GM19239 (cell line): ENCODE measurements at regions not wholly inside any gene's neighbourhood (a gene's known extent, or its start where the extent isn't known, plus 50 kb on each side); places are given as distances from the start of the nearest gene placed in this dataset.

ENCODE experiments used
- DNase-seq: peaks from one replicate; pipeline ENCODE4 v3.0.0; 2011; ENCODE audit warnings: low spot score; ENCODE audit not compliant: insufficient read length
- FAIRE-seq: peaks from 2 replicates; lab custom pipeline; 2011; peaks lifted over from hg19 to GRCh38; lab: Jason Lieb, UNC

GRCh38 chr5:103464835-103465484 lies 97.6 kb downstream of the NUDT12 start:
- no peak for DNase-seq
- no peak for FAIRE-seq

- FAIRE-seq (no peak), DNase-seq (no peak)
Measured at GRCh38 chr5:103463261-103463660, 99.3 kb downstream of the NUDT12 start.

GRCh38 chr5:103461243-103461642 lies 101.3 kb downstream of the NUDT12 start:
- FAIRE-seq (no peak), DNase-seq (no peak)

GRCh38 chr5:103458497-103459040 lies 104.0 kb downstream of the NUDT12 start:
- DNase-seq (no peak), FAIRE-seq (no peak)

- FAIRE-seq (no peak), DNase-seq (no peak)
Measured at GRCh38 chr5:103456476-103456875, 106.1 kb downstream of the NUDT12 start.

- FAIRE-seq (no peak), DNase-seq (no peak)
Measured at GRCh38 chr5:103455796-103456195, 106.8 kb downstream of the NUDT12 start.

GRCh38 chr5:103454770-103455169 lies 107.8 kb downstream of the NUDT12 start:
- FAIRE-seq, result no peak
- no peak for DNase-seq

GRCh38 chr5:103452666-103453065 lies 109.9 kb downstream of the NUDT12 start:
- FAIRE-seq, result no peak
- DNase-seq, result no peak

- DNase-seq (no peak), FAIRE-seq (no peak)
Measured at GRCh38 chr5:103452089-103452488, 110.5 kb downstream of the NUDT12 start.

GRCh38 chr5:103451261-103451660 lies 111.3 kb downstream of the NUDT12 start:
- FAIRE-seq, result no peak
- DNase-seq, result no peak

GRCh38 chr5:103450333-103451061 lies 112.1 kb downstream of the NUDT12 start:
- FAIRE-seq, result no peak

GRCh38 chr5:103446813-103447212 lies 115.8 kb downstream of the NUDT12 start:
- DNase-seq, result no peak
- FAIRE-seq, result no peak

More at GRCh38 chr5:103450333-103451061, 112.1 kb downstream of the NUDT12 start:
- no peak for DNase-seq

GRCh38 chr5:103445426-103446035 lies 117.1 kb downstream of the NUDT12 start:
- FAIRE-seq, result no peak
- DNase-seq, result no peak

GRCh38 chr5:103444333-103445038 lies 118.1 kb downstream of the NUDT12 start:
- FAIRE-seq (no peak), DNase-seq (no peak)

- FAIRE-seq (no peak), DNase-seq (no peak)
Measured at GRCh38 chr5:103442750-103443149, 119.8 kb downstream of the NUDT12 start.

GRCh38 chr5:103441523-103441922 lies 121.1 kb downstream of the NUDT12 start:
- FAIRE-seq (no peak), DNase-seq (no peak)

- no peak for FAIRE-seq
- no peak for DNase-seq
Measured at GRCh38 chr5:103439007-103439406, 123.6 kb downstream of the NUDT12 start.

- DNase-seq (no peak), FAIRE-seq (no peak)
Measured at GRCh38 chr5:103436656-103437055, 125.9 kb downstream of the NUDT12 start.

- DNase-seq (no peak), FAIRE-seq (no peak)
Measured at GRCh38 chr5:103436112-103436511, 126.5 kb downstream of the NUDT12 start.

- FAIRE-seq (no peak), DNase-seq (no peak)
Measured at GRCh38 chr5:103435136-103435889, 127.3 kb downstream of the NUDT12 start.
